GM19438 (cell line): ENCODE measurements at regions not wholly inside any gene's neighbourhood (a gene's known extent, or its start where the extent isn't known, plus 50 kb on each side); places are given as distances from the start of the nearest gene placed in this dataset.
"Not testable (repeated sequence)": the region's sequence is repeated elsewhere in the genome, so short reads cannot be mapped to it uniquely, and the experiment has no call there.

Experiments used
- ATAC-seq: cut with Tn5 transposase; IDR thresholded peaks from one replicate; pipeline ENCODE4 v1.9.1; 2021; ENCODE audit warnings: low read depth; ENCODE audit not compliant: unreplicated experiment

GRCh38 chr12:131249246-131250027 lies 295.7 kb downstream of the ADGRD1 start:
- ATAC-seq: no peak

- ATAC-seq: no peak
These were observed 296.6 kb downstream of the ADGRD1 start for GRCh38 chr12:131250028-131250950.

- ATAC-seq: no peak
These were observed 297.2 kb downstream of the ADGRD1 start for GRCh38 chr12:131250951-131251315.

GRCh38 chr12:131251336-131252101 lies 297.8 kb downstream of the ADGRD1 start:
- ATAC-seq: no peak

- ATAC-seq: no peak
These were observed 299.8 kb downstream of the ADGRD1 start for GRCh38 chr12:131253376-131254026.

- no peak for ATAC-seq
These were observed 300.7 kb downstream of the ADGRD1 start for GRCh38 chr12:131254374-131254773.

GRCh38 chr12:131258398-131258797 lies 304.7 kb downstream of the ADGRD1 start:
- ATAC-seq: no peak

GRCh38 chr12:131260251-131260905 lies 306.7 kb downstream of the ADGRD1 start:
- ATAC-seq: no peak

GRCh38 chr12:131260954-131261353 lies 307.2 kb downstream of the ADGRD1 start:
- ATAC-seq: no peak

- no peak for ATAC-seq
These were observed 308.2 kb downstream of the ADGRD1 start for GRCh38 chr12:131261906-131262305.

- no peak for ATAC-seq
These were observed 309.9 kb downstream of the ADGRD1 start for GRCh38 chr12:131263626-131264025.

- ATAC-seq: no peak
These were observed 310.9 kb downstream of the ADGRD1 start for GRCh38 chr12:131264635-131265034.

- no peak for ATAC-seq
These were observed 313.1 kb downstream of the ADGRD1 start for GRCh38 chr12:131266591-131267467.

- ATAC-seq: no peak
These were observed 313.9 kb downstream of the ADGRD1 start for GRCh38 chr12:131267576-131267975.

- not testable (repeated sequence) for ATAC-seq
These were observed 314.4 kb downstream of the ADGRD1 start for GRCh38 chr12:131268123-131268522.

GRCh38 chr12:131268571-131268970 lies 314.9 kb downstream of the ADGRD1 start:
- not testable (repeated sequence) for ATAC-seq

GRCh38 chr12:131269551-131269950 lies 315.8 kb downstream of the ADGRD1 start:
- ATAC-seq: no peak

GRCh38 chr12:131269977-131270376 lies 316.3 kb downstream of the ADGRD1 start:
- not testable (repeated sequence) for ATAC-seq

- ATAC-seq: no peak
These were observed 318.0 kb downstream of the ADGRD1 start for GRCh38 chr12:131271724-131272123.
